ENCODE measurements at regions not wholly inside any gene's neighbourhood (a gene's known extent, or its start where the extent isn't known, plus 50 kb on each side); places are given as distances from the start of the nearest gene placed in this dataset.

- Histone ChIP-seq H4K20me1 (ENCODE audit: insufficient read depth) (no peaks in the 10 kb centered on the region; the same call in 1 of the 2 replicates), H3K27me3 (ENCODE audit: insufficient read depth, low read length) (no peaks in the 10 kb centered on the region), H3K27ac (ENCODE audit: low read depth, low read length) (no peak overlapping the region), H3K79me2 (ENCODE audit: insufficient read depth, low read length) (no peaks in the 10 kb centered on the region), H3K4me2 (ENCODE audit: low read length) (no peak overlapping the region), H3K9me2 (ENCODE audit: insufficient read depth) (no peaks in the 10 kb centered on the region), H3K4me3 (replicated peaks in 1 of 2; ENCODE audit: low read depth in 1 of 2, low read length in 2 of 2) (no peak overlapping the region), H3K9ac (ENCODE audit: low read length) (no peak overlapping the region), H3K9me3 (ENCODE audit: control insufficient read depth in 1 of 2, insufficient read depth in 1 of 2, low read depth in 1 of 2, low read length in 2 of 2) (no peaks in the 10 kb centered on the region), H3K36me3 (ENCODE audit: control insufficient read depth in 1 of 2, insufficient read depth in 2 of 2, low read length in 2 of 2) (no peaks in the 10 kb centered on the region), H3K4me1 (ENCODE audit: control insufficient read depth in 1 of 2, insufficient read depth in 2 of 2, low read length in 2 of 2) (no peaks in the 10 kb centered on the region), H2AFZ (ENCODE audit: low read depth, low read length, poor library complexity, severe bottlenecking) (no peak overlapping the region)
- intact Hi-C loops (cut with micrococcal nuclease), result no loop called here
- TF ChIP-seq FOSL1 (IDR thresholded peaks at IDR 0.05; ENCODE audit: low read depth), result no peak
- no peak for TF ChIP-seq JUND (IDR thresholded peaks at IDR 0.05)
- TF ChIP-seq, protein P1, sequence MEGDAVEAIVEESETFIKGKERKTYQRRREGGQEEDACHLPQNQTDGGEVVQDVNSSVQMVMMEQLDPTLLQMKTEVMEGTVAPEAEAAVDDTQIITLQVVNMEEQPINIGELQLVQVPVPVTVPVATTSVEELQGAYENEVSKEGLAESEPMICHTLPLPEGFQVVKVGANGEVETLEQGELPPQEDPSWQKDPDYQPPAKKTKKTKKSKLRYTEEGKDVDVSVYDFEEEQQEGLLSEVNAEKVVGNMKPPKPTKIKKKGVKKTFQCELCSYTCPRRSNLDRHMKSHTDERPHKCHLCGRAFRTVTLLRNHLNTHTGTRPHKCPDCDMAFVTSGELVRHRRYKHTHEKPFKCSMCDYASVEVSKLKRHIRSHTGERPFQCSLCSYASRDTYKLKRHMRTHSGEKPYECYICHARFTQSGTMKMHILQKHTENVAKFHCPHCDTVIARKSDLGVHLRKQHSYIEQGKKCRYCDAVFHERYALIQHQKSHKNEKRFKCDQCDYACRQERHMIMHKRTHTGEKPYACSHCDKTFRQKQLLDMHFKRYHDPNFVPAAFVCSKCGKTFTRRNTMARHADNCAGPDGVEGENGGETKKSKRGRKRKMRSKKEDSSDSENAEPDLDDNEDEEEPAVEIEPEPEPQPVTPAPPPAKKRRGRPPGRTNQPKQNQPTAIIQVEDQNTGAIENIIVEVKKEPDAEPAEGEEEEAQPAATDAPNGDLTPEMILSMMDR (IDR thresholded peaks at IDR 0.05 in 2 of 3, conservative IDR thresholded peaks at IDR 0.05 in 1 of 3; ENCODE audit: borderline replicate concordance in 1 of 3, insufficient read depth in 1 of 3, low read depth in 2 of 3, low read length in 2 of 3), result no peak
- TF ChIP-seq, protein P2, sequence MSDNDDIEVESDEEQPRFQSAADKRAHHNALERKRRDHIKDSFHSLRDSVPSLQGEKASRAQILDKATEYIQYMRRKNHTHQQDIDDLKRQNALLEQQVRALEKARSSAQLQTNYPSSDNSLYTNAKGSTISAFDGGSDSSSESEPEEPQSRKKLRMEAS (IDR thresholded peaks at IDR 0.05), result no peak
- TF ChIP-seq ZNF274 (IDR thresholded peaks at IDR 0.05; ENCODE audit: low read depth, low read length), result no peak
- TF ChIP-seq ZFX (IDR thresholded peaks at IDR 0.05), result no peak
- TF ChIP-seq ELF1 (IDR thresholded peaks at IDR 0.05; ENCODE audit: borderline replicate concordance, low read depth), result no peak
- TF ChIP-seq SP1 (IDR thresholded peaks at IDR 0.05; ENCODE audit: low read depth), result no peak
- TF ChIP-seq RAD21 (IDR thresholded peaks at IDR 0.05; ENCODE audit: low read depth), result no peak
- no peak for TF ChIP-seq ATF3 (IDR thresholded peaks at IDR 0.05)
- TF ChIP-seq TCF7L2 (IDR thresholded peaks at IDR 0.05; ENCODE audit: borderline replicate concordance, extremely low read depth, insufficient read depth, insufficient read length), result no peak
- TF ChIP-seq, protein P3, sequence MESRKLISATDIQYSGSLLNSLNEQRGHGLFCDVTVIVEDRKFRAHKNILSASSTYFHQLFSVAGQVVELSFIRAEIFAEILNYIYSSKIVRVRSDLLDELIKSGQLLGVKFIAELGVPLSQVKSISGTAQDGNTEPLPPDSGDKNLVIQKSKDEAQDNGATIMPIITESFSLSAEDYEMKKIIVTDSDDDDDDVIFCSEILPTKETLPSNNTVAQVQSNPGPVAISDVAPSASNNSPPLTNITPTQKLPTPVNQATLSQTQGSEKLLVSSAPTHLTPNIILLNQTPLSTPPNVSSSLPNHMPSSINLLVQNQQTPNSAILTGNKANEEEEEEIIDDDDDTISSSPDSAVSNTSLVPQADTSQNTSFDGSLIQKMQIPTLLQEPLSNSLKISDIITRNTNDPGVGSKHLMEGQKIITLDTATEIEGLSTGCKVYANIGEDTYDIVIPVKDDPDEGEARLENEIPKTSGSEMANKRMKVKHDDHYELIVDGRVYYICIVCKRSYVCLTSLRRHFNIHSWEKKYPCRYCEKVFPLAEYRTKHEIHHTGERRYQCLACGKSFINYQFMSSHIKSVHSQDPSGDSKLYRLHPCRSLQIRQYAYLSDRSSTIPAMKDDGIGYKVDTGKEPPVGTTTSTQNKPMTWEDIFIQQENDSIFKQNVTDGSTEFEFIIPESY (IDR thresholded peaks at IDR 0.05; ENCODE audit: extremely low read depth, insufficient replicate concordance, low read length), result no peak
- TF ChIP-seq YY1 (IDR thresholded peaks at IDR 0.05; ENCODE audit: extremely low read depth, insufficient replicate concordance, low read depth, low read length), result no peak
- no peak for TF ChIP-seq EGR1 (IDR thresholded peaks at IDR 0.05; ENCODE audit: low read depth)
- TF ChIP-seq REST (IDR thresholded peaks at IDR 0.05; ENCODE audit: low read depth), result no peak
- TF ChIP-seq SRF (IDR thresholded peaks at IDR 0.05; ENCODE audit: low read depth), result no peak
- no peak for TF ChIP-seq POLR2AphosphoS5 (IDR thresholded peaks at IDR 0.05; ENCODE audit: low read depth, low read length)
- no peak for TF ChIP-seq CBX3 (IDR thresholded peaks at IDR 0.05; ENCODE audit: low read depth)
- DNase-seq (ENCODE audit: low read depth, low spot score) (no peak), ATAC-seq (no peak)
- no TSS peak for BruUV-seq (replicated peaks)
- ChIA-PET POLR2A (no interaction called here), CTCF (no interaction called here), RAD21 (ENCODE audit: low non-redundant PET in 1 of 2, low total read pairs in 2 of 2, uncharacterized antibody in 2 of 2, unreplicated experiment in 2 of 2) (no interaction called here)
Observed at GRCh38 chr12:46977871-46978375, 101.5 kb upstream of the PCED1B start.
